H1 (cell line): ENCODE measurements at regions not wholly inside any gene's neighbourhood (a gene's known extent, or its start where the extent isn't known, plus 50 kb on each side); places are given as distances from the start of the nearest gene placed in this dataset.

ENCODE experiments used
- CTCF ChIA-PET: fragments of 300-600 bp; sonication (Branson Sonifier 250); formaldehyde crosslinking; loops from one replicate; lab custom pipeline; 2021; ENCODE audit not compliant: partially characterized antibody; lab: Charles Lee
- POLR2A ChIA-PET: fragments of 300-600 bp; sonication (Branson Sonifier 250); formaldehyde crosslinking; loops from one replicate; lab custom pipeline; 2021; ENCODE audit warnings: inconsistent platforms; ENCODE audit not compliant: partially characterized antibody; lab: Charles Lee
- DNase-seq, 2 experiments: peaks; one replicate each; pipeline versions ENCODE4 v3.0.0 to v3.0.0-alpha.2; 2010 to 2022; ENCODE audit warnings: low spot score in 2 of 2, low read depth in 1 of 2, mixed read lengths in 1 of 2
- FAIRE-seq: peaks from 2 replicates; lab custom pipeline; 2011; peaks lifted over from hg19 to GRCh38; lab: Jason Lieb, UNC
- H2AFZ ChIP-seq: 2 replicates; pipeline ENCODE4 v1.8.1; 2012; ENCODE audit warnings: low read length, inconsistent platforms
- H2AK5ac ChIP-seq: 2 replicates; pipeline ENCODE4 v1.6.1; 2013; ENCODE audit warnings: low read depth, low read length
- H2BK120ac ChIP-seq: replicated peaks from 2 replicates; pipeline ENCODE3; 2013; ENCODE audit warnings: low read depth, low read length, inconsistent platforms
- H2BK12ac ChIP-seq: 2 replicates; pipeline ENCODE4 v1.6.1; 2013; ENCODE audit warnings: low read depth, low read length
- H2BK15ac ChIP-seq: 2 replicates; pipeline ENCODE4 v1.6.1; 2013; ENCODE audit warnings: low read length
- H2BK20ac ChIP-seq: 2 replicates; pipeline ENCODE4 v1.6.1; 2013; ENCODE audit warnings: low read length
- H2BK5ac ChIP-seq: 2 replicates; pipeline ENCODE4 v1.6.1; 2013; ENCODE audit warnings: low read depth, low read length
- H3K14ac ChIP-seq: 2 replicates; pipeline ENCODE4 v1.6.1; 2013; ENCODE audit warnings: inconsistent platforms; ENCODE audit not compliant: insufficient read length
- H3K18ac ChIP-seq: 2 replicates; pipeline ENCODE4 v1.6.1; 2013; ENCODE audit warnings: low read length; ENCODE audit errors: extremely low read depth
- H3K23ac ChIP-seq: 2 replicates; pipeline ENCODE4 v1.6.1; 2013; ENCODE audit warnings: inconsistent platforms; ENCODE audit not compliant: insufficient read length
- H3K23me2 ChIP-seq: 2 replicates; pipeline ENCODE4 v1.6.1; 2013; ENCODE audit warnings: low read depth, low read length
- H3K27ac ChIP-seq: 2 replicates; pipeline ENCODE4 v1.6.1; 2011; ENCODE audit warnings: low read depth, low read length, inconsistent platforms
- H3K27me3 ChIP-seq, 4 experiments: replicated peaks in 1 of 4; 1 replicate in 1 of 4; 2 replicates in 3 of 4; pipeline versions ENCODE4 v1.6.1 to v1.8.1; 2011 to 2013; ENCODE audit warnings: low read length in 3 of 4, mild to moderate bottlenecking in 3 of 4, inconsistent platforms in 2 of 4, mixed read lengths in 2 of 4, moderate library complexity in 1 of 4; ENCODE audit not compliant: control insufficient read depth in 3 of 4, insufficient read depth in 3 of 4; ENCODE audit errors: extremely low read depth in 1 of 4
- H3K36me3 ChIP-seq, 4 experiments: 2 replicates each; pipeline versions ENCODE4 v1.6.1 to v1.8.1; 2011 to 2013; ENCODE audit warnings: mild to moderate bottlenecking in 4 of 4, low read length in 3 of 4, moderate library complexity in 2 of 4, control low read depth in 1 of 4, inconsistent platforms in 1 of 4; ENCODE audit not compliant: insufficient read depth in 4 of 4, control insufficient read depth in 2 of 4
- H3K4ac ChIP-seq: replicated peaks from 2 replicates; pipeline ENCODE3; 2013; ENCODE audit warnings: low read length, low read depth, mixed read lengths, inconsistent platforms; ENCODE audit not compliant: insufficient read length
- H3K4me1 ChIP-seq, 4 experiments: replicated peaks in 1 of 4; 1 replicate in 1 of 4; 2 replicates in 3 of 4; pipeline versions ENCODE4 v1.6.1 to v1.8.1; 2011 to 2013; ENCODE audit warnings: low read length in 3 of 4, inconsistent platforms in 2 of 4, mixed read lengths in 1 of 4; ENCODE audit not compliant: insufficient read depth in 4 of 4, control insufficient read depth in 3 of 4
- H3K4me2 ChIP-seq, 2 experiments: 2 replicates each; pipeline versions ENCODE4 v1.6.1 to v1.8.1; 2011 to 2013; ENCODE audit warnings: low read depth in 2 of 2, low read length in 2 of 2, control low read depth in 1 of 2, inconsistent platforms in 1 of 2, mild to moderate bottlenecking in 1 of 2; ENCODE audit not compliant: insufficient read depth in 1 of 2
- H3K4me3 ChIP-seq, 4 experiments: fragments of 200-600, 300-600 bp in 1 of 4; sonication (generic), shearing (Covaris generic), sonication (Bioruptor Twin) in 1 of 4; 2 replicates each; pipeline versions ENCODE4 v1.5.1 to v1.8.1; 2011 to 2016; ENCODE audit warnings: low read length in 4 of 4, low read depth in 3 of 4, control low read depth in 2 of 4, inconsistent platforms in 2 of 4, mild to moderate bottlenecking in 2 of 4, mixed read lengths in 1 of 4, moderate library complexity in 1 of 4; ENCODE audit not compliant: insufficient read depth in 2 of 4; ENCODE audit errors: extremely low read depth in 1 of 4
- H3K56ac ChIP-seq: replicated peaks from 2 replicates; pipeline ENCODE3; 2013; ENCODE audit warnings: low read depth, mild to moderate bottlenecking, mixed read lengths, low read length, inconsistent platforms; ENCODE audit not compliant: insufficient read length
- H3K79me1 ChIP-seq: 2 replicates; pipeline ENCODE4 v1.6.1; 2013; ENCODE audit warnings: low read depth, low read length, control low read depth
- H3K79me2 ChIP-seq, 2 experiments: 2 replicates each; pipeline versions ENCODE4 v1.6.1 to v1.8.1; 2012 to 2013; ENCODE audit warnings: low read length in 2 of 2, mild to moderate bottlenecking in 2 of 2, inconsistent platforms in 1 of 2; ENCODE audit not compliant: insufficient read depth in 2 of 2, control insufficient read depth in 1 of 2
- H3K9ac ChIP-seq, 4 experiments: replicated peaks in 1 of 4; 1 replicate in 1 of 4; 2 replicates in 3 of 4; pipeline versions ENCODE4 v1.6.1 to v1.8.1; 2011 to 2013; ENCODE audit warnings: low read depth in 3 of 4, low read length in 3 of 4, control low read depth in 2 of 4, mild to moderate bottlenecking in 2 of 4, moderate library complexity in 2 of 4, inconsistent platforms in 1 of 4; ENCODE audit errors: extremely low read depth in 1 of 4
- H3K9me3 ChIP-seq, 2 experiments: 2 replicates each; pipeline versions ENCODE4 v1.6.1 to v1.8.1; 2012 to 2013; ENCODE audit warnings: mild to moderate bottlenecking in 2 of 2, moderate library complexity in 2 of 2, control low read depth in 1 of 2, inconsistent platforms in 1 of 2, low read depth in 1 of 2, low read length in 1 of 2, mixed read lengths in 1 of 2; ENCODE audit not compliant: insufficient read depth in 2 of 2
- H4K20me1 ChIP-seq, 2 experiments: replicated peaks in 1 of 2; 2 replicates each; pipeline versions ENCODE3 to v1.8.1; 2011 to 2013; ENCODE audit warnings: inconsistent platforms in 2 of 2, low read length in 2 of 2, mild to moderate bottlenecking in 1 of 2; ENCODE audit not compliant: insufficient read depth in 2 of 2, control insufficient read depth in 1 of 2
- H4K5ac ChIP-seq: 2 replicates; pipeline ENCODE4 v1.6.1; 2013; ENCODE audit warnings: low read length, low read depth, mixed read lengths, inconsistent platforms; ENCODE audit not compliant: insufficient read length
- H4K8ac ChIP-seq: 2 replicates; pipeline ENCODE4 v1.8.0; 2013; ENCODE audit warnings: mild to moderate bottlenecking, moderate library complexity, low read length, inconsistent platforms; ENCODE audit not compliant: insufficient read depth; ENCODE audit errors: extremely low read depth
- H4K91ac ChIP-seq: replicated peaks from 2 replicates; pipeline ENCODE3; 2013; ENCODE audit warnings: low read length, mixed read lengths, inconsistent platforms; ENCODE audit not compliant: insufficient read length
- BCL11A ChIP-seq, 2 experiments: IDR thresholded peaks; one replicate each; pipeline ENCODE4 v1.6.1; 2011; ENCODE audit warnings: low read depth in 2 of 2, low read length in 2 of 2, mild to moderate bottlenecking in 2 of 2
- CHD1 ChIP-seq: IDR thresholded peaks from 2 replicates; pipeline ENCODE4 v1.6.1; 2012; ENCODE audit warnings: low read depth, low read length, improper control_type of control experiment
- CTCF ChIP-seq, 3 experiments: IDR thresholded peaks; 1 replicate in 2 of 3; 2 replicates in 1 of 3; pipeline versions ENCODE4 v1.5.1 to v1.6.1; 2011; ENCODE audit warnings: low read length in 3 of 3, mild to moderate bottlenecking in 3 of 3, inconsistent platforms in 2 of 3, low read depth in 1 of 3, moderate library complexity in 1 of 3; ENCODE audit not compliant: insufficient read depth in 1 of 3; ENCODE audit errors: control extremely low read depth in 1 of 3
- EP300 ChIP-seq, 2 experiments: IDR thresholded peaks; 1 replicate in 1 of 2; 2 replicates in 1 of 2; pipeline ENCODE4 v1.6.1; 2011 to 2012; ENCODE audit warnings: low read depth in 2 of 2, low read length in 2 of 2, mild to moderate bottlenecking in 2 of 2, borderline replicate concordance in 1 of 2, inconsistent platforms in 1 of 2, moderate library complexity in 1 of 2
- KDM4A ChIP-seq: IDR thresholded peaks from one replicate; pipeline ENCODE4 v1.7.1; 2012; ENCODE audit warnings: low read depth, mild to moderate bottlenecking, moderate library complexity, low read length, inconsistent platforms; ENCODE audit not compliant: severe bottlenecking
- POU5F1 ChIP-seq: IDR thresholded peaks from 2 replicates; pipeline ENCODE4 v1.6.1; 2011; ENCODE audit warnings: low read depth, mild to moderate bottlenecking, low read length, moderate library complexity
- WGBS, 2 experiments: shearing (Covaris generic) in 1 of 2; methylation state at CpG; one replicate each; pipeline versions ENCODE4 v1.1.6 to v1.1.7; 2013 to 2015; ENCODE audit warnings: low lambda C conversion rate in 2 of 2, mixed read lengths in 2 of 2, inconsistent platforms in 1 of 2, low coverage in 1 of 2, missing lambda C conversion rate in 1 of 2; ENCODE audit not compliant: insufficient replicate concordance in 2 of 2, insufficient coverage in 1 of 2, insufficient read length in 1 of 2; ENCODE audit errors: extremely low coverage in 1 of 2, missing lambda C conversion rate in 1 of 2; 5-methylcytosine and 5-hydroxymethylcytosine counted together

GRCh38 chr4:138392751-138393308 is 150.7 kb upstream of the SLC7A11 start:
- Histone ChIP-seq H2BK15ac (no peak overlapping the region), H3K9me3 (no peaks in the 10 kb centered on the region), H4K91ac (no peak overlapping the region), H3K36me3 (no peaks in the 10 kb centered on the region), H3K56ac (no peak overlapping the region), H3K14ac (no peak overlapping the region), H2BK120ac (no peak overlapping the region), H2BK12ac (no peak overlapping the region), H3K4me3 (no peak overlapping the region), H3K79me1 (no peaks in the 10 kb centered on the region), H3K4ac (no peak overlapping the region), H4K5ac (no peak overlapping the region), H3K23ac (no peak overlapping the region), H3K79me2 (no peaks in the 10 kb centered on the region), H2BK20ac (no peak overlapping the region), H3K4me1 (no peaks in the 10 kb centered on the region), H3K27me3 (no peaks in the 10 kb centered on the region), H4K20me1 (no peaks in the 10 kb centered on the region), H3K9ac (no peak overlapping the region), H3K27ac (no peak overlapping the region), H3K18ac (no peak overlapping the region), H3K4me2 (no peak overlapping the region), H4K8ac (no peak overlapping the region), H2AK5ac (no peak overlapping the region), H2AFZ (no peak overlapping the region), H3K23me2 (no peaks in the 10 kb centered on the region), H2BK5ac (no peak overlapping the region)
- TF ChIP-seq CTCF (IDR thresholded peaks at IDR 0.05; ENCODE audit: control extremely low read depth in 1 of 3, insufficient read depth in 1 of 3, low read depth in 1 of 3, low read length in 3 of 3) (no peak), KDM4A (no peak), POU5F1 (no peak), CHD1 (no peak), BCL11A (IDR thresholded peaks at IDR 0.05; ENCODE audit: low read depth in 2 of 2, low read length in 2 of 2) (no peak), EP300 (IDR thresholded peaks at IDR 0.05; ENCODE audit: borderline replicate concordance in 1 of 2, low read depth in 2 of 2, low read length in 2 of 2) (no peak)
- FAIRE-seq (no peak), DNase-seq (no peak)
- ChIA-PET CTCF (interaction anchor here (1.2 kb wide), 1 partner anchor 354 kb away, joined by 3 read pairs; no protein-coding TSS in a partner anchor), POLR2A (interaction anchor here (0.7 kb wide), 1 partner anchor 124 kb away, joined by 3 read pairs; no protein-coding TSS in a partner anchor)
- 81% methylated on average over 4 of the region's 4 CpGs; no CpG with 5 or more reads in 1 of the 2 experiments for WGBS, 2 experiments
